HL-60 (cell line): ENCODE measurements at regions not wholly inside any gene's neighbourhood (a gene's known extent, or its start where the extent isn't known, plus 50 kb on each side); places are given as distances from the start of the nearest gene placed in this dataset.

Source experiments
- DNase-seq, 2 experiments: peaks; one replicate each; pipeline ENCODE4 v3.0.0-alpha.2; 2010 to 2020; ENCODE audit warnings: low read depth in 1 of 2, low spot score in 1 of 2
- H3K27ac ChIP-seq: fragments of 250-450 bp; sonication (Bioruptor Pico); replicated peaks from 2 replicates; pipeline ENCODE4 v1.5.1; 2020; ENCODE audit warnings: mild to moderate bottlenecking, moderate library complexity
- H3K27me3 ChIP-seq: fragments of 250-450 bp; sonication (Bioruptor Pico); 2 replicates; pipeline ENCODE4 v1.5.1; 2021; ENCODE audit warnings: mild to moderate bottlenecking, moderate library complexity; ENCODE audit not compliant: insufficient read depth, poor library complexity, severe bottlenecking
- H3K4me3 ChIP-seq: replicated peaks from 2 replicates; pipeline ENCODE4 v1.5.1; 2011; ENCODE audit warnings: mild to moderate bottlenecking, control low read depth, low read length; ENCODE audit not compliant: insufficient read depth
- CTCF ChIP-seq: IDR thresholded peaks from one replicate; pipeline ENCODE4 v1.5.1; 2011; ENCODE audit warnings: low read length, control low read depth, inconsistent platforms; ENCODE audit not compliant: insufficient read depth
- GABPA ChIP-seq: IDR thresholded peaks from 2 replicates; pipeline ENCODE4 v1.6.1; 2012; ENCODE audit warnings: low read depth
- POLR2AphosphoS5 ChIP-seq: IDR thresholded peaks from 2 replicates; pipeline ENCODE4 v1.6.1; 2012; ENCODE audit warnings: low read depth
- SPI1 ChIP-seq: IDR thresholded peaks from 2 replicates; pipeline ENCODE4 v1.6.1; 2012; ENCODE audit warnings: low read depth, mild to moderate bottlenecking, borderline replicate concordance
- TF ChIP-seq, protein P1 (sequence below): IDR thresholded peaks from 2 replicates; pipeline ENCODE4 v1.6.1; 2012; ENCODE audit warnings: low read depth; ENCODE audit not compliant: insufficient replicate concordance

DNA sequence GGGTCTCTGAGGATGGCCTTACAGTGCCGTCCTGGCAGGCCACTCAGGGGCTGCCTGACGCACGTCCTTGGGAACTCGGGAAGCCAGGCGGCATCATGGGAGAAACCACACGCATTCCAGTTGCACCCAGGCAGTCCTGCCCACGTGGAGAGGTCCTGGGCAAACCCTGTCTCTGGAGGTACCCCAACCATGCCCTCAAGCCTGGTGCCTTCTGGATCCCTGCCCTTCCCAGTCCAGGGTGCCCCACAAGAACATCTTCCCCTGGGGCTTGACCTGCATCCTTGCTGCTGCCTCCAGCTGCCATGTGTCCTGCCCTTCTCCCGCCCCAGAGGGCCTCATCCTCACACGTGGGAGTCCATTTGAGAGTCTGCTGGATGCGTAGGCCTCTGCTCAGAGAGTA is 200.3 kb upstream of the PPP2R2D start:
- TF ChIP-seq GABPA (no peak), SPI1 (no peak), CTCF (no peak), POLR2AphosphoS5 (no peak)
- TF ChIP-seq, protein P1, sequence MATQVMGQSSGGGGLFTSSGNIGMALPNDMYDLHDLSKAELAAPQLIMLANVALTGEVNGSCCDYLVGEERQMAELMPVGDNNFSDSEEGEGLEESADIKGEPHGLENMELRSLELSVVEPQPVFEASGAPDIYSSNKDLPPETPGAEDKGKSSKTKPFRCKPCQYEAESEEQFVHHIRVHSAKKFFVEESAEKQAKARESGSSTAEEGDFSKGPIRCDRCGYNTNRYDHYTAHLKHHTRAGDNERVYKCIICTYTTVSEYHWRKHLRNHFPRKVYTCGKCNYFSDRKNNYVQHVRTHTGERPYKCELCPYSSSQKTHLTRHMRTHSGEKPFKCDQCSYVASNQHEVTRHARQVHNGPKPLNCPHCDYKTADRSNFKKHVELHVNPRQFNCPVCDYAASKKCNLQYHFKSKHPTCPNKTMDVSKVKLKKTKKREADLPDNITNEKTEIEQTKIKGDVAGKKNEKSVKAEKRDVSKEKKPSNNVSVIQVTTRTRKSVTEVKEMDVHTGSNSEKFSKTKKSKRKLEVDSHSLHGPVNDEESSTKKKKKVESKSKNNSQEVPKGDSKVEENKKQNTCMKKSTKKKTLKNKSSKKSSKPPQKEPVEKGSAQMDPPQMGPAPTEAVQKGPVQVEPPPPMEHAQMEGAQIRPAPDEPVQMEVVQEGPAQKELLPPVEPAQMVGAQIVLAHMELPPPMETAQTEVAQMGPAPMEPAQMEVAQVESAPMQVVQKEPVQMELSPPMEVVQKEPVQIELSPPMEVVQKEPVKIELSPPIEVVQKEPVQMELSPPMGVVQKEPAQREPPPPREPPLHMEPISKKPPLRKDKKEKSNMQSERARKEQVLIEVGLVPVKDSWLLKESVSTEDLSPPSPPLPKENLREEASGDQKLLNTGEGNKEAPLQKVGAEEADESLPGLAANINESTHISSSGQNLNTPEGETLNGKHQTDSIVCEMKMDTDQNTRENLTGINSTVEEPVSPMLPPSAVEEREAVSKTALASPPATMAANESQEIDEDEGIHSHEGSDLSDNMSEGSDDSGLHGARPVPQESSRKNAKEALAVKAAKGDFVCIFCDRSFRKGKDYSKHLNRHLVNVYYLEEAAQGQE, result no peak
- no peak overlapping the region for H3K27ac ChIP-seq
- DNase-seq, result no peak
- no peaks in the 10 kb centered on the region for H3K27me3 ChIP-seq
- H3K4me3 ChIP-seq, result no peak overlapping the region

- no peaks in the 10 kb centered on the region for H3K27me3 ChIP-seq
- TF ChIP-seq GABPA (no peak), CTCF (no peak)
- TF ChIP-seq, protein P1, result no peak
- no peak overlapping the region for H3K27ac ChIP-seq
- no peak overlapping the region for H3K4me3 ChIP-seq
- no peak for DNase-seq
Measured at GRCh38 chr10:131701131-131701947, 199.5 kb upstream of the PPP2R2D start.

- H3K4me3 ChIP-seq, result no peak overlapping the region
Measured at GRCh38 chr10:131702531-131703356, 198.1 kb upstream of the PPP2R2D start.

More at GRCh38 chr10:131702531-131703356, 198.1 kb upstream of the PPP2R2D start:
- no peak for TF ChIP-seq POLR2AphosphoS5
- no peak for TF ChIP-seq SPI1
- TF ChIP-seq, protein P1, result no peak
- no peak for TF ChIP-seq GABPA
- no peaks in the 10 kb centered on the region for H3K27me3 ChIP-seq
- H3K27ac ChIP-seq, result no peak overlapping the region
- DNase-seq, result no peak
